K562 (cell line): ENCODE measurements at regions not wholly inside any gene's neighbourhood (a gene's known extent, or its start where the extent isn't known, plus 50 kb on each side); places are given as distances from the start of the nearest gene placed in this dataset.

ENCODE experiments used
- ATAC-seq: fragments of 200-7000 bp; cut with Tn5 transposase; 3 replicates; pipeline ENCODE4 v1.9.1; 2020; ENCODE audit warnings: moderate library complexity
- BruUV-seq: library from RNA; stranded (reverse); fragments of 400-500 nt; replicated peaks from 2 replicates; lab custom pipeline; 2021; lab: Mats Ljungman, UMichigan
- CTCF ChIA-PET: fragments of 300-600 bp; formaldehyde crosslinking; extraction: SDS; loops from one replicate; lab custom pipeline; 2021; ENCODE audit warnings: low intra/inter-chr PET ratio; lab: Yijun Ruan, JAX
- POLR2A ChIA-PET: fragments of 300-600, 350-650 bp; sonication (Branson Sonifier 250); formaldehyde crosslinking; extraction: SDS; loops from one replicate; lab custom pipeline; 2021; ENCODE audit warnings: antibody characterized with exemption, inconsistent platforms; lab: Yijun Ruan, JAX
- DNase-seq, 4 experiments: peaks; one replicate each; pipeline versions ENCODE4 v3.0.0 to v3.0.0-alpha.2; 2011 to 2018; ENCODE audit warnings: low spot score in 3 of 4, mixed read lengths in 3 of 4; ENCODE audit errors: extremely low read depth in 1 of 4
- FAIRE-seq: peaks from 2 replicates; lab custom pipeline; 2011; peaks lifted over from hg19 to GRCh38; lab: Jason Lieb, UNC
- H2AFZ ChIP-seq: 2 replicates; pipeline ENCODE4 v1.6.0; 2011; ENCODE audit warnings: low read depth, low read length, control low read depth, inconsistent platforms
- H3K27ac ChIP-seq: fragments of 200-600 bp; 3 replicates; pipeline ENCODE4 v1.8.0; 2011; ENCODE audit warnings: low read depth, mild to moderate bottlenecking, control low read depth, inconsistent platforms, low read length, moderate library complexity, mixed read lengths; ENCODE audit errors: extremely low read depth
- H3K27me3 ChIP-seq, 2 experiments: fragments of 300-600 bp in 1 of 2; 2 replicates in 1 of 2; 3 replicates in 1 of 2; pipeline versions ENCODE4 v1.6.0 to v1.8.0; 2011; ENCODE audit warnings: inconsistent platforms in 2 of 2, low read length in 2 of 2, mild to moderate bottlenecking in 1 of 2, mixed read lengths in 1 of 2, moderate library complexity in 1 of 2; ENCODE audit not compliant: control insufficient read depth in 2 of 2, insufficient read depth in 2 of 2
- H3K36me3 ChIP-seq: fragments of 300-600 bp; 3 replicates; pipeline ENCODE4 v1.8.0; 2011; ENCODE audit warnings: mild to moderate bottlenecking, low read length, inconsistent platforms; ENCODE audit not compliant: control insufficient read depth, insufficient read depth
- H3K4me1 ChIP-seq, 2 experiments: fragments of 200-600 bp in 1 of 2; replicated peaks in 1 of 2; 2 replicates in 1 of 2; 3 replicates in 1 of 2; pipeline versions ENCODE4 v1.5.1 to v1.8.0; 2011; ENCODE audit warnings: inconsistent platforms in 2 of 2, low read length in 2 of 2, mild to moderate bottlenecking in 1 of 2, mixed read lengths in 1 of 2, moderate library complexity in 1 of 2; ENCODE audit not compliant: control insufficient read depth in 2 of 2, insufficient read depth in 2 of 2
- H3K4me2 ChIP-seq: 2 replicates; pipeline ENCODE4 v1.6.1; 2011; ENCODE audit warnings: low read length, control low read depth, inconsistent platforms, mixed read lengths; ENCODE audit not compliant: insufficient read depth
- H3K4me3 ChIP-seq: fragments of 200-600 bp; sonication (generic), shearing (Covaris generic); 2 replicates; pipeline ENCODE4 v1.5.1; 2016; ENCODE audit warnings: control low read depth, inconsistent platforms
- H3K79me2 ChIP-seq: fragments of 200-600 bp; 3 replicates; pipeline ENCODE4 v1.8.0; 2011; ENCODE audit warnings: low read length, inconsistent platforms; ENCODE audit not compliant: control insufficient read depth, insufficient read depth
- H3K9ac ChIP-seq, 2 experiments: 2 replicates each; pipeline versions ENCODE4 v1.6.0 to v1.6.1; 2011; ENCODE audit warnings: low read depth in 2 of 2, low read length in 2 of 2, control low read depth in 1 of 2, inconsistent platforms in 1 of 2, mild to moderate bottlenecking in 1 of 2, mixed read lengths in 1 of 2; ENCODE audit not compliant: insufficient read depth in 1 of 2
- H3K9me1 ChIP-seq: one replicate; pipeline ENCODE4 v1.6.0; 2011; ENCODE audit warnings: inconsistent platforms, mild to moderate bottlenecking, low read length, moderate library complexity; ENCODE audit not compliant: control insufficient read depth, insufficient read depth
- H3K9me3 ChIP-seq: replicated peaks from 2 replicates; pipeline ENCODE4 v1.5.1; 2011; ENCODE audit warnings: low read depth, low read length, inconsistent platforms; ENCODE audit not compliant: control insufficient read depth, insufficient read depth
- H4K20me1 ChIP-seq: replicated peaks from 2 replicates; pipeline ENCODE4 v1.6.1; 2011; ENCODE audit warnings: low read length, inconsistent platforms, mixed read lengths; ENCODE audit not compliant: control insufficient read depth, insufficient read depth
- CCNT2 ChIP-seq: IDR thresholded peaks from 2 replicates; pipeline ENCODE4 v1.6.1; 2011; ENCODE audit warnings: borderline replicate concordance, low read depth, mild to moderate bottlenecking, moderate library complexity, mixed read lengths, low read length; ENCODE audit not compliant: insufficient read length; ENCODE audit errors: extremely low read depth
- FOXM1 ChIP-seq, 2 experiments: fragments of 450-650 bp in 1 of 2; sonication (generic) in 1 of 2; formaldehyde crosslinking in 1 of 2; IDR thresholded peaks; 2 replicates each; pipeline versions ENCODE4 v1.6.1 to v1.9.0; 2017 to 2022; ENCODE audit warnings: low read depth in 2 of 2, mild to moderate bottlenecking in 2 of 2, missing genetic modification reagents in 1 of 2, moderate library complexity in 1 of 2
- MTA3 ChIP-seq: fragments of 450-650 bp; formaldehyde crosslinking; IDR thresholded peaks from 2 replicates; pipeline ENCODE4 v1.6.1; 2017; ENCODE audit warnings: mild to moderate bottlenecking, borderline replicate concordance
- POLR2B ChIP-seq: fragments of 450-650 bp; IDR thresholded peaks from 2 replicates; pipeline ENCODE4 v1.6.1; 2018; ENCODE audit warnings: low read depth; ENCODE audit not compliant: partially characterized antibody
- PREB ChIP-seq: sonication (generic); formaldehyde crosslinking; IDR thresholded peaks from 2 replicates; pipeline ENCODE4 v1.8.1; 2023; ENCODE audit warnings: mild to moderate bottlenecking, missing genetic modification reagents
- RBFOX2 ChIP-seq: fragments of 200-400 bp; formaldehyde crosslinking; IDR thresholded peaks from 2 replicates; pipeline ENCODE4 v1.6.1; 2017; ENCODE audit warnings: low read depth, mild to moderate bottlenecking, low read length, moderate library complexity
- TRIM28 ChIP-seq: fragments of 450-650 bp; IDR thresholded peaks from 2 replicates; pipeline ENCODE4 v1.6.1; 2017
- ZSCAN32 ChIP-seq: fragments of 450-650 bp; formaldehyde crosslinking; IDR thresholded peaks from 2 replicates; pipeline ENCODE4 v1.4.0; 2020; ENCODE audit warnings: mild to moderate bottlenecking, moderate library complexity
- WGBS: fragments of 100-300 bp; shearing (Covaris generic); methylation state at CpG from one replicate; pipeline ENCODE4 v1.1.6; 2016; ENCODE audit warnings: low coverage, mixed read lengths; ENCODE audit not compliant: insufficient coverage; ENCODE audit errors: missing lambda C conversion rate; 5-methylcytosine and 5-hydroxymethylcytosine counted together
- in situ Hi-C: fragments of 300-500 bp; cut with MboI; formaldehyde crosslinking; loops from 4 replicates; pipeline ENCODE4 v1.15.0; 2018; ENCODE audit warnings: inconsistent platforms, mixed read lengths
- intact Hi-C: fragments of 100-400 bp; cut with micrococcal nuclease; formaldehyde crosslinking; loops from 2 replicates; pipeline ENCODE4 v1.14.2; 2022

- FAIRE-seq, result no peak
These were observed 75.1 kb downstream of the BUD13 start for GRCh38 chr11:116697639-116698038.

More at GRCh38 chr11:116697639-116698038, 75.1 kb downstream of the BUD13 start:
- Histone ChIP-seq H3K79me2 (no peaks in the 10 kb centered on the region), H3K4me1 (no peaks in the 10 kb centered on the region), H3K27ac (no peak overlapping the region), H3K9me3 (no peaks in the 10 kb centered on the region), H2AFZ (no peak overlapping the region), H3K27me3 (peaks cover 6 to 35% of the 10 kb centered on the region in 2 experiments; a peak in 3 of 5 replicates), H3K9ac (no peak overlapping the region), H3K4me3 (no peak overlapping the region), H3K36me3 (no peaks in the 10 kb centered on the region), H3K4me2 (no peak overlapping the region), H3K9me1 (no peaks in the 10 kb centered on the region), H4K20me1 (peaks cover 19% of the 10 kb centered on the region; the same call in 1 of the 2 replicates)
- intact Hi-C loops (loop anchor here (10.0 kb wide), 1 partner anchor 1373 kb away; no protein-coding TSS in a partner anchor), in situ Hi-C loops (loop anchor here (10.0 to 25.0 kb wide), 2 partner anchors 183 to 1360 kb away; no protein-coding TSS in a partner anchor)
- ChIA-PET POLR2A (no interaction called here), CTCF (no interaction called here)
- no peak for ATAC-seq
- TF ChIP-seq RBFOX2, result no peak
- TF ChIP-seq ZSCAN32 (CRISPR knock-in tag), result no peak
- TF ChIP-seq MTA3, result no peak
- TF ChIP-seq POLR2B, result no peak
- no peak for TF ChIP-seq FOXM1 (IDR thresholded peaks at IDR 0.05; ENCODE audit: low read depth)
- TF ChIP-seq FOXM1 (CRISPR knock-in tag; IDR thresholded peaks at IDR 0.05; ENCODE audit: low read depth), result no peak
- TF ChIP-seq TRIM28, result no peak
- TF ChIP-seq CCNT2, result no peak
- no peak for TF ChIP-seq PREB (CRISPR knock-in tag)
- BruUV-seq, result no TSS peak
- DNase-seq, result no peak
- WGBS, result 0% methylated on average over 7 of the region's 7 CpGs
